ENCODE measurements at regions not wholly inside any gene's neighbourhood (a gene's known extent, or its start where the extent isn't known, plus 50 kb on each side); places are given as distances from the start of the nearest gene placed in this dataset.

- intact Hi-C loops (cut with micrococcal nuclease; ENCODE audit: unreplicated experiment): no loop called here
- Histone ChIP-seq H3K27ac (ENCODE audit: low read depth, low read length, poor library complexity, severe bottlenecking) (no peak overlapping the region), H2AFZ (ENCODE audit: low read length) (no peak overlapping the region), H3K4me3 (ENCODE audit: low read depth, low read length, poor library complexity, severe bottlenecking) (no peak overlapping the region), H3K4me1 (ENCODE audit: insufficient read depth, low read length, poor library complexity, severe bottlenecking) (no peaks in the 10 kb centered on the region), H3K36me3 (ENCODE audit: insufficient read depth, low read length) (no peaks in the 10 kb centered on the region), H3K9me3 (ENCODE audit: low read length) (no peaks in the 10 kb centered on the region), H3K4me2 (ENCODE audit: low read length) (no peak overlapping the region), H3K9me2 (ENCODE audit: insufficient read depth, low read length) (no peaks in the 10 kb centered on the region), H3K79me2 (ENCODE audit: insufficient read depth, low read depth, low read length) (no peaks in the 10 kb centered on the region), H4K20me1 (ENCODE audit: insufficient read depth, low read length) (no peaks in the 10 kb centered on the region)
- ChIA-PET CTCF (ENCODE audit: unreplicated experiment) (no interaction called here), POLR2A (no interaction called here)
- no TSS peak for BruUV-seq (replicated peaks)
- TF ChIP-seq CTCF (conservative IDR thresholded peaks at IDR 0.05; ENCODE audit: low read length): no peak
- no peak for TF ChIP-seq EZH2phosphoT487 (IDR thresholded peaks at IDR 0.05; ENCODE audit: borderline replicate concordance, low read depth, low read length)
- no peak for DNase-seq (ENCODE audit: low spot score)
Observed at GRCh38 chrX:67384403-67384802, 159.4 kb upstream of the AR start.

GRCh38 chrX:67408423-67409079 is 135.3 kb upstream of the AR start:
- H3K27ac ChIP-seq (ENCODE audit: low read depth, low read length, poor library complexity, severe bottlenecking): no peak overlapping the region
- BruUV-seq (replicated peaks): no TSS peak
- H3K36me3 ChIP-seq (ENCODE audit: insufficient read depth, low read length): no peaks in the 10 kb centered on the region
- POLR2A ChIA-PET: no interaction called here
- no peaks in the 10 kb centered on the region for H3K9me3 ChIP-seq (ENCODE audit: low read length)
- no peaks in the 10 kb centered on the region for H4K20me1 ChIP-seq (ENCODE audit: insufficient read depth, low read length)
- H3K4me1 ChIP-seq (ENCODE audit: insufficient read depth, low read length, poor library complexity, severe bottlenecking): no peaks in the 10 kb centered on the region
- H3K4me2 ChIP-seq (ENCODE audit: low read length): no peak overlapping the region
- H3K4me3 ChIP-seq (ENCODE audit: low read depth, low read length, poor library complexity, severe bottlenecking): no peak overlapping the region
- TF ChIP-seq EZH2phosphoT487 (IDR thresholded peaks at IDR 0.05; ENCODE audit: borderline replicate concordance, low read depth, low read length) (no peak), CTCF (conservative IDR thresholded peaks at IDR 0.05; ENCODE audit: low read length) (no peak)
- no peak overlapping the region for H2AFZ ChIP-seq (ENCODE audit: low read length)
- H3K79me2 ChIP-seq (ENCODE audit: insufficient read depth, low read depth, low read length): no peaks in the 10 kb centered on the region
- CTCF ChIA-PET (ENCODE audit: unreplicated experiment): no interaction called here
- DNase-seq (ENCODE audit: low spot score): no peak
- H3K9me2 ChIP-seq (ENCODE audit: insufficient read depth, low read length): no peaks in the 10 kb centered on the region
- intact Hi-C loops (cut with micrococcal nuclease; ENCODE audit: unreplicated experiment): no loop called here

- Histone ChIP-seq H2AFZ (ENCODE audit: low read length) (no peak overlapping the region), H3K27ac (ENCODE audit: low read depth, low read length, poor library complexity, severe bottlenecking) (no peak overlapping the region), H3K9me2 (ENCODE audit: insufficient read depth, low read length) (no peaks in the 10 kb centered on the region), H3K36me3 (ENCODE audit: insufficient read depth, low read length) (no peaks in the 10 kb centered on the region), H3K9me3 (ENCODE audit: low read length) (no peaks in the 10 kb centered on the region), H3K79me2 (ENCODE audit: insufficient read depth, low read depth, low read length) (no peaks in the 10 kb centered on the region), H3K4me3 (ENCODE audit: low read depth, low read length, poor library complexity, severe bottlenecking) (no peak overlapping the region), H3K4me2 (ENCODE audit: low read length) (no peak overlapping the region), H4K20me1 (ENCODE audit: insufficient read depth, low read length) (no peaks in the 10 kb centered on the region), H3K4me1 (ENCODE audit: insufficient read depth, low read length, poor library complexity, severe bottlenecking) (no peaks in the 10 kb centered on the region)
- TF ChIP-seq CTCF (conservative IDR thresholded peaks at IDR 0.05; ENCODE audit: low read length): no peak
- CTCF ChIA-PET (ENCODE audit: unreplicated experiment): no interaction called here
- no TSS peak for BruUV-seq (replicated peaks)
- DNase-seq (ENCODE audit: low spot score): no peak
- POLR2A ChIA-PET: no interaction called here
- intact Hi-C loops (cut with micrococcal nuclease; ENCODE audit: unreplicated experiment): no loop called here
Observed at GRCh38 chrX:67415937-67416336, 127.9 kb upstream of the AR start.

Measured in OCI-LY7 (cell line).